ENCODE measurements at regions not wholly inside any gene's neighbourhood (a gene's known extent, or its start where the extent isn't known, plus 50 kb on each side); places are given as distances from the start of the nearest gene placed in this dataset.

DNA sequence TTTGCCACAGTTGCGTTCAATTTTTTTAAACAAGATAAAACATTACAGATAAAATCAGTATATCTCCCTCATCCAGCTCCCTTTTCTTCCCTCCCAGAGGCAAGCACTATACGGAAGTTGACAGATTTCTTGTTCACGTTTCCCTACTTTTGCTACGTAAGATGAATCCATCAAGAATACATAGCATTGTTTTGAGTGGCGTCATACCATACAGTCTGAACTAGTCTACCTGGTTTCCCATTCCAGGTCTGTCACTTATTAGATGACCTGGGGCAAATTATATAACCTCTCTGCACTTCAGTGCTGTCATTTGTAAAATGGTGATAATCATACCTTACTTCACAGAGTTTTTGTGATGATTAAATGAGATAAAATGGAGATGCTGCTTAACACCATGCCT is 184.3 kb upstream of the SOX4 start:
- Histone ChIP-seq H3K36me3 (no peaks in the 10 kb centered on the region), H3K27me3 (no peaks in the 10 kb centered on the region), H3K4me1 (no peaks in the 10 kb centered on the region), H3K4me3 (no peak overlapping the region), H3K9me3 (no peaks in the 10 kb centered on the region), H3K27ac (no peak overlapping the region)
- no peak for DNase-seq (ENCODE audit: low spot score in 2 of 2)
- TF ChIP-seq EP300 (IDR thresholded peaks at IDR 0.05) (no peak), POLR2AphosphoS5 (IDR thresholded peaks at IDR 0.05) (no peak), POLR2A (IDR thresholded peaks at IDR 0.05) (no peak), CTCF (IDR thresholded peaks at IDR 0.05) (no peak)
- WGBS = 86% methylated on average over 5 of the region's 5 CpGs

DNA sequence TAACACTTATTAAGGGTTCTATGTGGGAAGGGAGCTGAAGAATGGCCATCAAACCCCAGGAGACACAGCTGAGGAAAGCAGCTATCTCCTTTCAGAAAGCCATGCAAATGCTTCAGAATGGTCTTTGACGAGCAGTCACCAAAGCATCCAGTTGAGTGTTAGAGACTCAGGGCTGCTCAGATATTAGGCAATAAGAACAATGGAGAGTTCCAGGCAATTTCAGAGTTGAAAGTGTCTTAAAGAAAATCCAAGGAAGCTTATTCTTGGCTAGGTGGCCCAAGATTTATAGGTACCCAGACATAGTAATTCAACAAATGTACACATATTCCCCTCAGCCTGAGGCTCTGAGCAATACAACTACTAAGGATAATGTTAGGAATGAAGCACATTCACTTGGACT is 180.1 kb upstream of the SOX4 start:
- TF ChIP-seq POLR2AphosphoS5 (IDR thresholded peaks at IDR 0.05) (no peak), POLR2A (IDR thresholded peaks at IDR 0.05) (no peak), EP300 (IDR thresholded peaks at IDR 0.05) (no peak), CTCF (IDR thresholded peaks at IDR 0.05) (no peak)
- H3K9me3 ChIP-seq = no peaks in the 10 kb centered on the region
- WGBS = 100% methylated on average over 1 of the region's 1 CpG

GRCh38 chr6:21414065-21414464 is 179.5 kb upstream of the SOX4 start:
- no peaks in the 10 kb centered on the region for H3K4me1 ChIP-seq
- H3K9me3 ChIP-seq = no peaks in the 10 kb centered on the region
- H3K36me3 ChIP-seq = no peaks in the 10 kb centered on the region
- no peak for DNase-seq (ENCODE audit: low spot score in 2 of 2)
- no peak overlapping the region for H3K4me3 ChIP-seq
- TF ChIP-seq EP300 (IDR thresholded peaks at IDR 0.05) (no peak), POLR2AphosphoS5 (IDR thresholded peaks at IDR 0.05) (no peak), POLR2A (IDR thresholded peaks at IDR 0.05) (no peak), CTCF (IDR thresholded peaks at IDR 0.05) (no peak)
- 79% methylated on average over 5 of the region's 5 CpGs for WGBS
- no peaks in the 10 kb centered on the region for H3K27me3 ChIP-seq
- H3K27ac ChIP-seq = no peak overlapping the region

More for the DNA sequence above, 180.1 kb upstream of the SOX4 start:
- H3K27me3 ChIP-seq = no peaks in the 10 kb centered on the region
- no peak for DNase-seq (ENCODE audit: low spot score in 2 of 2)
- H3K36me3 ChIP-seq = no peaks in the 10 kb centered on the region
- H3K4me1 ChIP-seq = no peaks in the 10 kb centered on the region
- H3K4me3 ChIP-seq = no peak overlapping the region
- no peak overlapping the region for H3K27ac ChIP-seq

- Histone ChIP-seq H3K4me1 (no peaks in the 10 kb centered on the region), H3K27ac (no peak overlapping the region), H3K4me3 (no peak overlapping the region), H3K27me3 (no peaks in the 10 kb centered on the region), H3K9me3 (no peaks in the 10 kb centered on the region), H3K36me3 (no peaks in the 10 kb centered on the region)
- WGBS = 60% methylated on average over 3 of the region's 3 CpGs
- TF ChIP-seq CTCF (IDR thresholded peaks at IDR 0.05) (no peak), EP300 (IDR thresholded peaks at IDR 0.05) (no peak), POLR2AphosphoS5 (IDR thresholded peaks at IDR 0.05) (no peak), POLR2A (IDR thresholded peaks at IDR 0.05) (no peak)
- DNase-seq (ENCODE audit: low spot score in 2 of 2) = no peak
Observed at GRCh38 chr6:21420146-21420878, 173.2 kb upstream of the SOX4 start.

- H3K4me1 ChIP-seq = no peaks in the 10 kb centered on the region
- H3K9me3 ChIP-seq = no peaks in the 10 kb centered on the region
- no peak overlapping the region for H3K27ac ChIP-seq
- H3K27me3 ChIP-seq = no peaks in the 10 kb centered on the region
- WGBS = 78% methylated on average over 6 of the region's 6 CpGs
- no peak overlapping the region for H3K4me3 ChIP-seq
- no peaks in the 10 kb centered on the region for H3K36me3 ChIP-seq
- TF ChIP-seq EP300 (IDR thresholded peaks at IDR 0.05) = no peak
- TF ChIP-seq CTCF (IDR thresholded peaks at IDR 0.05) = no peak
- TF ChIP-seq POLR2A (IDR thresholded peaks at IDR 0.05) = no peak
- TF ChIP-seq POLR2AphosphoS5 (IDR thresholded peaks at IDR 0.05) = no peak
- DNase-seq (ENCODE audit: low spot score in 2 of 2) = no peak
Observed at GRCh38 chr6:21420926-21421325, 172.6 kb upstream of the SOX4 start.
